ENCODE measurements at regions not wholly inside any gene's neighbourhood (a gene's known extent, or its start where the extent isn't known, plus 50 kb on each side); places are given as distances from the start of the nearest gene placed in this dataset.

DNA sequence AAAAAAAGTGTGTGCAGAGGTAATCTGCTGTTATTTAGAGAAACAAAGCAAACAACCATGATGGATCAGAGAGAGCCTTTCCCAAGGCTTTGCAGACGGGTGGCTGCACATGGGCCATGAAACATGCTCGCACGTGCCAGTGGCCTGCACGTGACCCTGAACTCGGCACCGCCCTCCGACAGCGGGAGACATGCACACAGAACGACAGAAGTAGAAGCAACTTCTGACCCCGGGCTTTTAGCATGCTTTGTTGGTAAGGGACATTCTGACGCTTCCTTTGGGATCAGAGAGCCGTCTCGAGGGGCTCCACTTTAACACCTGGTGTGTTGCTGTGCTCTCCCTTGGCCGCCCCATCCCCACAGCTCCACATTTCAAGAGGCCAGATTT, 112.5 kb downstream of the KCNF1 start:
- TF ChIP-seq JUND (IDR thresholded peaks at IDR 0.05; ENCODE audit: low read length) = no peak
- no peak for TF ChIP-seq BRCA1 (IDR thresholded peaks at IDR 0.05; ENCODE audit: low read depth, low read length)

Data from H1 (cell line).